ENCODE measurements at regions not wholly inside any gene's neighbourhood (a gene's known extent, or its start where the extent isn't known, plus 50 kb on each side); places are given as distances from the start of the nearest gene placed in this dataset.
"Not testable (repeated sequence)": the region's sequence is repeated elsewhere in the genome, so short reads cannot be mapped to it uniquely, and the experiment has no call there.

GRCh38 chr1:238396140-238396539 lies 505.4 kb upstream of the ZP4 start:
- DNase-seq (ENCODE audit: low spot score) = no peak
- TF ChIP-seq CTCF (conservative IDR thresholded peaks at IDR 0.05; ENCODE audit: low read depth) = no peak
- POLR2A ChIA-PET (ENCODE audit: low non-redundant PET) = no interaction called here
- CTCF ChIA-PET = interaction anchor here (0.7 kb wide), 1 partner anchor 1406 kb away, joined by 5 read pairs; no protein-coding TSS in a partner anchor
- no peak overlapping the region for H3K27ac ChIP-seq

GRCh38 chr1:238384381-238384780 lies 493.7 kb upstream of the ZP4 start:
- CTCF ChIA-PET = interaction anchor here (0.5 to 0.6 kb wide), 2 partner anchors 13 to 279 kb away, joined by 3 to 4 read pairs; no protein-coding TSS in a partner anchor
- no peak for TF ChIP-seq CTCF (conservative IDR thresholded peaks at IDR 0.05; ENCODE audit: low read depth)
- POLR2A ChIA-PET (ENCODE audit: low non-redundant PET) = no interaction called here
- no peak overlapping the region for H3K27ac ChIP-seq
- no peak for DNase-seq (ENCODE audit: low spot score)

GRCh38 chr1:238380167-238380566 lies 489.4 kb upstream of the ZP4 start:
- H3K27ac ChIP-seq = no peak overlapping the region
- CTCF ChIA-PET = no interaction called here
- POLR2A ChIA-PET (ENCODE audit: low non-redundant PET) = no interaction called here
- DNase-seq (ENCODE audit: low spot score) = no peak
- no peak for TF ChIP-seq CTCF (conservative IDR thresholded peaks at IDR 0.05; ENCODE audit: low read depth)

GRCh38 chr1:238379446-238379845 lies 488.7 kb upstream of the ZP4 start:
- DNase-seq (ENCODE audit: low spot score); POLR2A ChIA-PET (ENCODE audit: low non-redundant PET); H3K27ac ChIP-seq: not testable (repeated sequence)
- CTCF ChIA-PET = interaction anchor here (0.6 kb wide), 1 partner anchor 227 kb away, joined by 3 read pairs; no protein-coding TSS in a partner anchor

GRCh38 chr1:238377280-238377919 lies 486.7 kb upstream of the ZP4 start:
- ChIA-PET POLR2A (ENCODE audit: low non-redundant PET) (no interaction called here), CTCF (no interaction called here)
- H3K27ac ChIP-seq = no peak overlapping the region
- no peak for DNase-seq (ENCODE audit: low spot score)
- no peak for TF ChIP-seq CTCF (conservative IDR thresholded peaks at IDR 0.05; ENCODE audit: low read depth)

- no peak for DNase-seq (ENCODE audit: low spot score)
- no peak overlapping the region for H3K27ac ChIP-seq
- ChIA-PET POLR2A (ENCODE audit: low non-redundant PET) (no interaction called here), CTCF (interaction anchor here (0.5 to 0.7 kb wide), 3 partner anchors 13 to 196 kb away, joined by 3 to 5 read pairs (median 4); no protein-coding TSS in a partner anchor)
- TF ChIP-seq CTCF (conservative IDR thresholded peaks at IDR 0.05; ENCODE audit: low read depth) = no peak
Observed at GRCh38 chr1:238370599-238370998, 479.9 kb upstream of the ZP4 start.

- no peak overlapping the region for H3K27ac ChIP-seq
- no peak for TF ChIP-seq CTCF (conservative IDR thresholded peaks at IDR 0.05; ENCODE audit: low read depth)
- DNase-seq (ENCODE audit: low spot score) = no peak
- CTCF ChIA-PET = interaction anchor here (0.5 to 0.6 kb wide), 2 partner anchors 117 to 1640 kb away, joined by 3 to 4 read pairs; no protein-coding TSS in a partner anchor
- POLR2A ChIA-PET (ENCODE audit: low non-redundant PET) = no interaction called here
Observed at GRCh38 chr1:238364214-238364892, 473.6 kb upstream of the ZP4 start.

Data from RWPE1 (cell line).